HG02678 (cell line): ENCODE measurements at regions not wholly inside any gene's neighbourhood (a gene's known extent, or its start where the extent isn't known, plus 50 kb on each side); places are given as distances from the start of the nearest gene placed in this dataset.
"Not testable (repeated sequence)": the region's sequence is repeated elsewhere in the genome, so short reads cannot be mapped to it uniquely, and the experiment has no call there.

Source experiments
- ATAC-seq: cut with Tn5 transposase; IDR thresholded peaks from one replicate; pipeline ENCODE4 v1.9.1; 2021; ENCODE audit warnings: mild to moderate bottlenecking, moderate library complexity; ENCODE audit not compliant: unreplicated experiment

GRCh38 chr9:21688108-21689102 is 114.0 kb upstream of the MTAP start:
- ATAC-seq = no peak

GRCh38 chr9:21689854-21690253 is 112.6 kb upstream of the MTAP start:
- no peak for ATAC-seq

- no peak for ATAC-seq
Observed at GRCh38 chr9:21690561-21690960, 111.9 kb upstream of the MTAP start.

GRCh38 chr9:21692390-21692789 is 110.0 kb upstream of the MTAP start:
- no peak for ATAC-seq

- no peak for ATAC-seq
Observed at GRCh38 chr9:21694424-21694823, 108.0 kb upstream of the MTAP start.

DNA sequence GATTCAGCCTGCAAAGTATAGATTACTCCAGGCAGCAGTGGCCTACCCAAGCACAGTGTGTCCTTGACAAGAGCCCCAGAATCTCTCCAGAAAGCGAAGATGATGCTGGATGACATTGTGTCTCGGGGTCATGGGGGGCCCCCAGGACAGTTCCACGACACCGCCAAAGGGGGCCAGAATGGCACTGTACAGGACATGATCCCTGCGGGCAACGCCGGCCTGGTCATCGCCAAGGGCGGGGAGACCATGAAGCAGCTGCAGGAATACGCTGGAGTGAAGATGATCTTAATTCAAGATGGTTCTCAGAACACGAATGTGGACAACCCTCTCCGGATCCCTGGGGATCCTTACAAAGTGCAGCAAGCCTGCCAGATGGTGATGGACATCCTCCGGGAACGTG is 107.0 kb upstream of the MTAP start:
- ATAC-seq = no peak

DNA sequence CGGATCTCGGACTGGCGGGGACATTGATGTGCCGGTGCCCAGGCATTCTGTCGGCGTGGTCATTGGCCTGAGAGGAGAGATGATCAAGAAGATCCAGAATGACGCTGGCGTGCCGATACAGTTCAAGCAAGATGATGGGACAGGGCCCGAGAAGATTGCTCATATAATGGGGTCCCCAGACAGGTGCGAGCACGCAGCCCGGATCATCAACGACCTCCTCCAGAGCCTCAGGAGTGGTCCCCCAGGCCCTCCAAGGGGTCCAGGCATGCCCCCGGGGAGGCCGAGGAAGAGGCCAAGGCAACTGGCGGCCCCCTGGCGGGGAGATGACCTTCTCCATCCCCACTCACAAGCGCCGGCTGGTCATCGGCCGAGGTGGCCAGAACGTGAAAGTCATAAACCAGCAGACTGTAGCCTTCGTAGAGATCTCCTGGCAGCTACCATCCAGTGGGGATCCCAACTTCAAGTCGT is 106.5 kb upstream of the MTAP start:
- ATAC-seq = no peak

DNA sequence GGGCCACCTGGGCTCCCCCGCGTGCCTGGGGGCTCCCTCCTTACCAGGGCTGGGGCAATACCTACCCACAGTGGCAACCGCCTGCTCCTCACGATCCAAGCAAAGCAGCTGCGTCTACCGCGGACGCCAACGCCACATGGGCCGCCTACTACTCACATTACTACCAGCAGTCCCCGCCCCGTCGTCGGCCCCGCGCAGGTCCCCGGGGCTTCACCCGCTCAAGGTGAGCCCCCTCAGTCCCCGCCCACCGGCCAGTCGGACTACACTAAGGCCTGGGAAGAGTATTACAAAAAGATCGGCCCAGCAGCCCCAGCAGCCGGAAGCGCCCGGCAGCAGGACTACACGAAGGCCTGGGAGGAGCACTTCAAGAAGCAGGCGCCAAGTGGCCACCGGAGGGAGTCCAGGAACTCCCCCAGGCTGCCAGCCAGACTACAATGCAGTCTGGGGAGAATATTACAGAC is 106.0 kb upstream of the MTAP start:
- no peak for ATAC-seq

GRCh38 chr9:21708260-21708711 is 94.2 kb upstream of the MTAP start:
- no peak for ATAC-seq

DNA sequence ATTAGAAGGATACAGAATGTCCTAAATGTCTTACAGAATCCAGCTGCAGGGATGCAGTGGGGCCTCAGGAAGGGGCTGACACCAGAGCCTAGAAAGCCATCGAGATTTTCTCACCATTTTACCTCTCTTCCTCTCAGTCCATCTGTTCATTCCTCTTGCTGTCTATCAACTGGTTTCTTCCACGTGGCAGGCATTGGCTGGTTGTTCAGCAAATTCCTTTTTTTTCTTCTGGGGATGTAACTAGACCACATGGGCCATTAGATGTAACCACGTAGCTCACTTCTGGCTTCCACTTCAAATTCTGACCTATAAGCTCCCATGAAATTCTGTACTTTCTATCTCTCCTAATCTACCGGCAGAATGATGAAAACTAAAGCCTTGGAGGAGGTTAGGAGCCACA is 93.6 kb upstream of the MTAP start:
- no peak for ATAC-seq

GRCh38 chr9:21709464-21710058 is 92.9 kb upstream of the MTAP start:
- ATAC-seq = peak; percentile 88

DNA sequence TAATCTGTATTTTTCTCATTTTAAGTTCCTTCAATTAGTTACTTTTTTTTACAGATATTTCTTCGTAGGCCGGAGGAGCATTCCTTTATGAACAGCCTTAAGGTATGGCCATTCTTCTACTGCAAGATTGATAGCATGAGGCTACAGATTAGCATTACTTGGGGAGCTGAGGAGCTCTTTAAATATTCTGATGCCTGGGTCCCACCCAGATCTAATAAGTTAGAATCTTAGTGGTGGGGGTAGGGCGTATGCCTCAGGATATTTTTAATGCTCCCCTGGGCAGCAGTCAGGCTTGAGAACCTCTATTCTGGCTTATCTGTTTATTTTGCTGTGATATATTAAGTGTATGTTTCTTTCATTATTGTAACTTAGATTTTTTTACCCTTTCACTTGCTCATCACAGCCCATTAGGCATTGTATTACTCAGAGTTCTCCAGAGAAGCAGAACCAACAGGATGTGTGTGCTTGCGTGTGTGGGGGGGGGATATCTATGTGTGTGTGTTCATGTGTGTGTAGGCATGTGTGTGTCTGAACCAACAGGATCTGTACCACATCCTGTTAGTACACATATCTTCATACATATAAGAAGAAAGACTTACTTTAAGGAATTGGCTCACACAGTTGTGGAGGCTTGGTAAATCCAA is 91.8 kb upstream of the MTAP start:
- no peak for ATAC-seq

DNA sequence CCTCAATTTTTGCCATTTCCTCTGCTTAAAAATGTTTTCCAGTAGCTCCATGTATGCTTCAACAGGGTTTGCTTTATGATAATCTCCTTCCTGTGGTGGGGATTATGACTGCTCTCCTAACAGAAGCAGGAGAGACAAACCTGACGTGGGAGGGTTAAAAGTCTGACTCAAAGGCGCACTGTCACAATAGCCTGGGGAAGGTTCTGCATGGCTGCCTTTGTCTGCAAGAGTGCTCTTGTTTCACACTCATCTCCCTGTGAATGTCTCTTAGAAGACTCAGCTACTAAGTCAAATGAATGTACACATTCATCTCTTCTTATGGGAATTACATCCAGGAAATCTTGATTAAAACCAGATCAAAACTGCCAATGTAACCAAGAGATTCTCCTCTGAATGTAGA is 90.9 kb upstream of the MTAP start:
- no peak for ATAC-seq

- no peak for ATAC-seq
Observed at GRCh38 chr9:21715408-21715807, 87.0 kb upstream of the MTAP start.

GRCh38 chr9:21720758-21721157 is 81.7 kb upstream of the MTAP start:
- ATAC-seq = no peak

GRCh38 chr9:21727411-21727810 is 75.0 kb upstream of the MTAP start:
- ATAC-seq = not testable (repeated sequence)

GRCh38 chr9:21728781-21729180 is 73.7 kb upstream of the MTAP start:
- ATAC-seq = no peak

- ATAC-seq = no peak
Observed at GRCh38 chr9:21729648-21730047, 72.8 kb upstream of the MTAP start.

- ATAC-seq = no peak
Observed at GRCh38 chr9:21730899-21731298, 71.5 kb upstream of the MTAP start.

DNA sequence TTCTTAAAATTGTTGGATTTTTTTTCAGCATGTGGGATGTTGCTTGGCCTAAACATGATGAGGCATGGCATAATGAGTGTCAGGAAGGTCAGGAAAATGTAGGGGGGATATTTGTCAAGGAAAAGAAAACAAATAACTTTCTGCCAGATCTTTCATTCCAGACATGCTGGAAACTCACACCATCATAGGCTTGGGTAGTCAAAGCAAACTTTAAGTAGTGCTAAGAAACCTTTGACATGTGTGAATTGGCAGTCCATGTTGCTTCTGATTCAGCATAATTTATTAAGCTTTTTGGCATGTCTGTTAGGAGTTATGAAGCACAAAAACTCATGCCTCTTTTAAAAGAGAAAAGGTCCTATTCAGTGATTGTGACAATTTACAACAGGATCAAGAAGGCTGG is 61.3 kb upstream of the MTAP start:
- no peak for ATAC-seq

DNA sequence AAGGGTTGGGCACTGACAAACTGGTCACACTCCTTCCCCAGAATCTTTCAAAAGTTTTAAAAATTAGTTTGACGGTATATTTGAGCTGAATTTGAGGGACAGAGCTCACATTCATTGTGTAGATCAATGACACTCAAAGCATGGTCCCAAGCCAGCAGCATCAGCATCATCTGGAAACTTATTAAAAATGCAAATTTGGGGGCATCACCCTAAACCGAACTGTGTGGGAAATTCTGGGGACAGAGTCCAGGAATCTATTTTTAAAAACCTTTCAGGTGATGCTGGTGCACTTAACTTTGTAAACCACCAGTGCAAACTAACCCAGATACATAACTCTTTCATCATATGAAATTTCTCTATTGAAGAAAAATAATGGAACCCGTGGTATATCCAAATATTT is 58.1 kb upstream of the MTAP start:
- ATAC-seq = peak; percentile 56
